SJCRH30 (cell line): ENCODE measurements at regions not wholly inside any gene's neighbourhood (a gene's known extent, or its start where the extent isn't known, plus 50 kb on each side); places are given as distances from the start of the nearest gene placed in this dataset.
A peak's percentile ranks its signal among the peaks of the same experiment; 100 is the strongest.

Experiments
- DNase-seq, 2 experiments: peaks; one replicate each; pipeline ENCODE4 v3.0.0-alpha.2; 2015 to 2020
- H3K27ac ChIP-seq: fragments of 250-450 bp; sonication (Bioruptor Pico); 2 replicates; pipeline ENCODE4 v1.5.1; 2020; ENCODE audit warnings: mild to moderate bottlenecking, moderate library complexity
- H3K27me3 ChIP-seq: fragments of 250-450 bp; sonication (Bioruptor Pico); 2 replicates; pipeline ENCODE4 v1.5.1; 2020; ENCODE audit warnings: mild to moderate bottlenecking, moderate library complexity
- H3K36me3 ChIP-seq: fragments of 250-450 bp; sonication (Bioruptor Pico); 2 replicates; pipeline ENCODE4 v1.5.1; 2020; ENCODE audit warnings: mild to moderate bottlenecking, moderate library complexity
- H3K4me1 ChIP-seq: fragments of 250-450 bp; sonication (Bioruptor Pico); 2 replicates; pipeline ENCODE4 v1.5.1; 2020; ENCODE audit warnings: mild to moderate bottlenecking, moderate library complexity
- H3K4me3 ChIP-seq: fragments of 250-450 bp; sonication (Bioruptor Pico); 2 replicates; pipeline ENCODE4 v1.5.1; 2020; ENCODE audit warnings: mild to moderate bottlenecking, moderate library complexity
- H3K9me3 ChIP-seq: fragments of 250-450 bp; sonication (Bioruptor Pico); replicated peaks from 2 replicates; pipeline ENCODE4 v1.5.1; 2020; ENCODE audit warnings: mild to moderate bottlenecking, moderate library complexity

- Histone ChIP-seq H3K4me1 (no peaks in the 10 kb centered on the region), H3K4me3 (no peak overlapping the region), H3K27me3 (no peaks in the 10 kb centered on the region), H3K36me3 (no peaks in the 10 kb centered on the region), H3K27ac (no peak overlapping the region), H3K9me3 (no peaks in the 10 kb centered on the region)
- DNase-seq, result no peak
Measured at GRCh38 chr10:2188371-2188770, 451.0 kb upstream of the ADARB2 start.

- H3K9me3 ChIP-seq, result no peaks in the 10 kb centered on the region
- H3K36me3 ChIP-seq, result no peaks in the 10 kb centered on the region
- H3K27ac ChIP-seq, result no peak overlapping the region
- H3K4me3 ChIP-seq, result no peak overlapping the region
- no peaks in the 10 kb centered on the region for H3K27me3 ChIP-seq
- no peaks in the 10 kb centered on the region for H3K4me1 ChIP-seq
- DNase-seq, result peak in 1 of 2 experiments; percentile 18
Measured at GRCh38 chr10:2173327-2173726, 436.0 kb upstream of the ADARB2 start.

- no peaks in the 10 kb centered on the region for H3K36me3 ChIP-seq
- DNase-seq, result no peak
- no peaks in the 10 kb centered on the region for H3K27me3 ChIP-seq
Measured at GRCh38 chr10:2165771-2166460, 428.6 kb upstream of the ADARB2 start.

DNA sequence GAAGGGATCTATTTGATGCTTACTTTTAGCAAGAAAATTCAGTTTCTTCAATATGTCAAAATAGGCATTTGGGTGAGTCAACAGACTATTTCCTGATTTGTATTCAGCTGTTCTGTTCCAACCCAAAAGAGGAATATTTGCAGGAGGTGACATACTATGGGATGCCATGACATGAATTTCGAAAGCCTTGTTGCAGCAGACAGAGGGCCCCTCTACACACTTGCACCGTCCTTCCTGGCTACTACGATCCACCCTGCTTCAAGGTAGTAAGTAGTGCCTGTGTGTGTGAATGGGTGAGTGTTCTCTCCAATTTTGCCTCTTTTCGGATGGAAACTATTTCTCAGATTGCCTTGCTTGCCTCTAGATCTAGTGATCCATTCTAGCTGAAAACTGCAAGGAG is 413.0 kb upstream of the ADARB2 start:
- Histone ChIP-seq H3K36me3 (no peaks in the 10 kb centered on the region), H3K27me3 (no peaks in the 10 kb centered on the region), H3K4me3 (no peak overlapping the region), H3K4me1 (no peaks in the 10 kb centered on the region), H3K9me3 (no peaks in the 10 kb centered on the region), H3K27ac (no peak overlapping the region)
- DNase-seq, result no peak

More at GRCh38 chr10:2165771-2166460, 428.6 kb upstream of the ADARB2 start:
- Histone ChIP-seq H3K4me3 (no peak overlapping the region), H3K4me1 (no peaks in the 10 kb centered on the region), H3K27ac (no peak overlapping the region), H3K9me3 (no peaks in the 10 kb centered on the region)

DNA sequence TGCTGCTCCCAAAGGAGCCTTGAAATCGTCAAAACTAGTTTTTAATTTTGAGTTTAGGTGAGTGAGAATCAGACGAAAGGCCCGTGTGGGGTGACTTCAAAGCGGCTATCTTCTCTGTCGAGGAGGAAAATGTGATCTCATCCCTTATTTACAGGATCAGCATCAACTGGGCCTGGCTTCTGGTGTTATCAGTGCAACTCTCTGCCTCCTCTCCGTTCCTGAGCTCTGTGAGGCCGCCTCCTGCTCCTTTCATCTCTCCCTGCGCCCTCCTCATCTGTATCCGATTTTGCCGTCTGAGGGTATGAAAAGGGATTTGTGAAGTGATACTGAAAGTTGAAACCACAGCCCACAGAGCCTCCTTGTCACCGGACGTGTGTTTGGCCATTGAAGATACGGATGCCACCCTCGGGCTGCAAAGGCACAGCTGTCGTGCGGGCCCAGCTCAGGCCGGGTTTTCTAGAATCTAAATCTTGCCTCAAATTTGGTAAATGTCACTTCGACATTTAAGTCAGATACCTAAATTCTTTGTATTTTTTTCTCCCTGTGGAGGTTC is 408.7 kb upstream of the ADARB2 start:
- no peaks in the 10 kb centered on the region for H3K4me1 ChIP-seq
- no peaks in the 10 kb centered on the region for H3K27me3 ChIP-seq
- H3K27ac ChIP-seq, result no peak overlapping the region
- no peaks in the 10 kb centered on the region for H3K9me3 ChIP-seq
- no peaks in the 10 kb centered on the region for H3K36me3 ChIP-seq
- DNase-seq, result peak; percentile 9 to 47
- H3K4me3 ChIP-seq, result no peak overlapping the region

- H3K36me3 ChIP-seq, result no peaks in the 10 kb centered on the region
- no peak overlapping the region for H3K4me3 ChIP-seq
- no peaks in the 10 kb centered on the region for H3K9me3 ChIP-seq
- H3K27me3 ChIP-seq, result no peaks in the 10 kb centered on the region
- DNase-seq, result no peak
- H3K27ac ChIP-seq, result no peak overlapping the region
- no peaks in the 10 kb centered on the region for H3K4me1 ChIP-seq
Measured at GRCh38 chr10:2145491-2145890, 408.2 kb upstream of the ADARB2 start.

DNA sequence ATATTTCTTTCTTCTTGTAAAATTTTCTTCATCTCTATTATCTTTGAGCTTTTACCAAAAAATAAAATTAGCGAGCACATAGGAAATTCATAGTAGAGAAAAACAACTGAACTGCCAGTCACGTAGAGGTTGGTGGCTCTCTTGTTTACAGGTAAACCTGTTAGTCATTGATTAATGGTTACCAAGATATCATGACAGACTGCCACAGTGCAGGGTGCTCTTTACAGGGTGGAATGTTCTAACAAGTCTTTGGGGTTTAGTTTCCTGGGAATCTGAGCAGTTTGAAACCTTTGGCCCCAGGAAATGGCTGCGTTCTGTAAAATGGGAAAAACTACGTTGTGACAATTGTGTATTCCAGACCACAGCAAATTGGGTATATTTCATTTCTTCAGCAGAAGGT is 407.3 kb upstream of the ADARB2 start:
- DNase-seq, result no peak
- H3K4me1 ChIP-seq, result no peaks in the 10 kb centered on the region

DNA sequence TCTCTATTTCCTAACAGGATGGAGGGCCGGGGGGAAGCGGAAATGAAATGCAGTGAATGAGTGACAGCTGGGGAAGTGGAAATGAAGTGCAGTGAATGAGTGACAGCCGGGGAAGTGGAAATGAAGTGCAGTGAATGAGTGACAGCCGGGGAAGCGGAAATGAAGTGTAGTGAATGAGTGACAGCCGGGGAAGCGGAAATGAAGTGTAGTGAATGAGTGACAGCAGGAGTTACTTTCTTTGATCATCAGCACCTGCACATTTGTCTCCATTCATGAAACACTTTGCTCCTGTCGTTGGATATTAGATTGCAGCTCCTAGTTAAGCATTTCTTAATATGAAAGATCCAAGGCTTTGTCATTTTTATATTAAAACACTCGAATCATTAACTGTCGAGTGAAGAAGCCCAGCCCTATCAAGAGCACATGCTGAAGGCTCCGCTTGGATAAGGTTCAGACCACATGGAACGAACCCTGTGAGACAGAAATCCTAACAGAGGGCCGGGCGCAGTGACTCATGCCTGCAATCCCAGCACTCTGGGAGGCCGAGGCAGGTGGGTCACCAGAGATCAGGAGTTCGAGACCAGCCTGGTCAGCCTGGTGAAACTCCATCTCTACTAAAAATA is 406.0 kb upstream of the ADARB2 start:
- no peaks in the 10 kb centered on the region for H3K9me3 ChIP-seq
- H3K4me3 ChIP-seq, result no peak overlapping the region
- no peaks in the 10 kb centered on the region for H3K36me3 ChIP-seq
- no peaks in the 10 kb centered on the region for H3K27me3 ChIP-seq
- DNase-seq, result no peak
- H3K4me1 ChIP-seq, result no peaks in the 10 kb centered on the region
- no peak overlapping the region for H3K27ac ChIP-seq

More for the DNA sequence above, 407.3 kb upstream of the ADARB2 start:
- H3K9me3 ChIP-seq, result no peaks in the 10 kb centered on the region
- no peak overlapping the region for H3K4me3 ChIP-seq
- no peaks in the 10 kb centered on the region for H3K27me3 ChIP-seq
- no peak overlapping the region for H3K27ac ChIP-seq
- H3K36me3 ChIP-seq, result no peaks in the 10 kb centered on the region

DNA sequence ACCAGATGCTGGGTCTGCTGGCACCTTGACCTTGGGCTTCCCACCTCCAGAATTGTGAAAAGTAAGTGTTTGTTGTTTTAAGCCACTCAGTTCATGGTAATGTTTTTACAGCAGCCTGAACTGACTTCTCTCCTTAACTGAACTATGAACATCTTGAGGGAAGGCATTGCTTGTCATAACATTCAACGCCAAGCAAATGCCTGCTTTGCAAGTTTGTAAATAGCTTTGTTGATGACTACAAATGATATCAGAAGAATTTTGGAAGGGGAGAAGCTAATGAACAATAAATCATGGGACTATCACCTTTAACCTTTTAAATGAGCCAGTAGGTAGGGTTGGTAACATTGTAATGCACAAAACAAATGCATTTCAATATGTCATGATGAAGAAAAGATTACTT is 402.4 kb upstream of the ADARB2 start:
- DNase-seq, result no peak
- Histone ChIP-seq H3K36me3 (no peaks in the 10 kb centered on the region), H3K4me3 (no peak overlapping the region), H3K4me1 (no peaks in the 10 kb centered on the region), H3K27me3 (no peaks in the 10 kb centered on the region), H3K27ac (no peak overlapping the region), H3K9me3 (no peaks in the 10 kb centered on the region)

- H3K27me3 ChIP-seq, result no peaks in the 10 kb centered on the region
- no peaks in the 10 kb centered on the region for H3K4me1 ChIP-seq
- H3K9me3 ChIP-seq, result no peaks in the 10 kb centered on the region
- DNase-seq, result peak in 1 of 2 experiments; percentile 8
- no peak overlapping the region for H3K27ac ChIP-seq
- no peaks in the 10 kb centered on the region for H3K36me3 ChIP-seq
- H3K4me3 ChIP-seq, result no peak overlapping the region
Measured at GRCh38 chr10:2137549-2138174, 400.3 kb upstream of the ADARB2 start.

DNA sequence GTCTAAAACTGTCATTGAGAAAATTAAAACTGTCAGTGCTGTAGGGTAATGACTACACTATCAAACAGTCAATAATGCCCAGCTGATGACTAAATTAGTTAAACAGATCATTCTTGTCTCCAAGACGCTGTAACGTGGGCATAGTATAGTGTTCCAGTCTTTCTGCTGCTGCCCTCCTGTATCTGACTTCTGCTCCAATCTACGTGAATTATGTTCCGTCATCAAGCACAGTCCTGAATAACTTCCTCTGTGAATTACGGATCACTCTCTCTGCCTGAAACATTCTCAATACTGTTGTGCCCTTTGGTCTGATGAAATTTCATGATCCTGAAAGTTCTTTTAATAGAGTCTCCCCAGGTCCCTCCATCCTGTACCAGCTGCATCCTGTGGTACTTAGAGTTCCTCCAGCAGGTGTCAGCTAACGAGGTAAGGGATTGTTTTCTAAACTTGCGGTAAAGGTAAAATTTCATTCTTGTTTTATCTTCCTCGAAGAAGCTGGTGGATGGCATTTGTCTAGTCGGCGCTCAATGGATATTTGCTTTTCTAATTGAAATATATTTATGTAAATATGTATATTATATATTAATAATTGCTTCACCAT is 393.5 kb upstream of the ADARB2 start:
- DNase-seq, result no peak
- Histone ChIP-seq H3K4me3 (no peak overlapping the region), H3K4me1 (no peaks in the 10 kb centered on the region), H3K9me3 (no peaks in the 10 kb centered on the region), H3K36me3 (no peaks in the 10 kb centered on the region), H3K27ac (no peak overlapping the region), H3K27me3 (no peaks in the 10 kb centered on the region)

- Histone ChIP-seq H3K4me3 (no peak overlapping the region), H3K4me1 (no peaks in the 10 kb centered on the region), H3K27ac (no peak overlapping the region), H3K36me3 (no peaks in the 10 kb centered on the region), H3K27me3 (no peaks in the 10 kb centered on the region), H3K9me3 (no peaks in the 10 kb centered on the region)
- no peak for DNase-seq
Measured at GRCh38 chr10:2128991-2129390, 391.7 kb upstream of the ADARB2 start.

GRCh38 chr10:2124135-2124534 is 386.8 kb upstream of the ADARB2 start:
- Histone ChIP-seq H3K27me3 (no peaks in the 10 kb centered on the region), H3K4me3 (no peak overlapping the region), H3K9me3 (no peaks in the 10 kb centered on the region), H3K4me1 (no peaks in the 10 kb centered on the region), H3K27ac (no peak overlapping the region), H3K36me3 (no peaks in the 10 kb centered on the region)
- DNase-seq, result no peak

GRCh38 chr10:2122431-2123124 is 385.3 kb upstream of the ADARB2 start:
- Histone ChIP-seq H3K27me3 (no peaks in the 10 kb centered on the region), H3K9me3 (no peaks in the 10 kb centered on the region), H3K36me3 (no peaks in the 10 kb centered on the region), H3K4me3 (no peak overlapping the region), H3K27ac (no peak overlapping the region), H3K4me1 (no peaks in the 10 kb centered on the region)
- DNase-seq, result no peak
